BE2C (cell line): ENCODE measurements at regions not wholly inside any gene's neighbourhood (a gene's known extent, or its start where the extent isn't known, plus 50 kb on each side); places are given as distances from the start of the nearest gene placed in this dataset.

Experiments used
- DNase-seq: peaks from one replicate; pipeline ENCODE4 v3.0.0-alpha.2; 2020
- H3K27me3 ChIP-seq: fragments of 250-450 bp; sonication (Bioruptor Pico); 2 replicates; pipeline ENCODE4 v1.5.1; 2020; ENCODE audit warnings: mild to moderate bottlenecking
- H3K36me3 ChIP-seq: fragments of 250-450 bp; sonication (Bioruptor Pico); 2 replicates; pipeline ENCODE4 v1.5.1; 2020; ENCODE audit warnings: mild to moderate bottlenecking
- H3K4me1 ChIP-seq: fragments of 250-450 bp; sonication (Bioruptor Pico); 2 replicates; pipeline ENCODE4 v1.5.1; 2020
- H3K4me3 ChIP-seq: 2 replicates; pipeline ENCODE4 v1.5.1; 2011; ENCODE audit warnings: low read depth, low read length
- H3K9me3 ChIP-seq: fragments of 250-450 bp; sonication (Bioruptor Pico); 2 replicates; pipeline ENCODE4 v1.5.1; 2020
- TF ChIP-seq, protein P1 (sequence below): IDR thresholded peaks from 2 replicates; pipeline ENCODE4 v1.5.1; 2012; ENCODE audit warnings: mild to moderate bottlenecking, low read depth, low read length

DNA sequence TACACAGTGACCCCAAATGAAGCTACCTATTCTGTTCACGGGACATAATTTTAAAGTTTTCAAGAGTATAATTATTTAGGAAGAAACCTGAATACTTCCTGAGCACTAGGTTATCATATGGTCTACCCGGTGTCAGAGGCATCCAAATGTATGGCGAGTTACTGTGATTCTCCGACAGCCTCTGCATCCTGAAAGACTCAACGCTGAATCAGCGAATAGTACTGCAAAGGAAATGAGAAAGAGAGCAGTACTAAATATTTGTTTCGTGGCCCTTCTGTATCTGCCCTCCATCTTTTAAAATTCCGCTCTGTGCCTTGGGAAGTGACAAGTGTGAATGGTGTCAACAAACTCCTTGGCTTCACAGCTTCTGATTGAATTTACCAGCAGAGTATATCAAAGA is 358.0 kb upstream of the ZEB2 start:
- H3K36me3 ChIP-seq: no peaks in the 10 kb centered on the region
- H3K9me3 ChIP-seq: no peaks in the 10 kb centered on the region
- DNase-seq: no peak
- H3K27me3 ChIP-seq: no peaks in the 10 kb centered on the region
- no peaks in the 10 kb centered on the region for H3K4me1 ChIP-seq
- TF ChIP-seq, protein P1, sequence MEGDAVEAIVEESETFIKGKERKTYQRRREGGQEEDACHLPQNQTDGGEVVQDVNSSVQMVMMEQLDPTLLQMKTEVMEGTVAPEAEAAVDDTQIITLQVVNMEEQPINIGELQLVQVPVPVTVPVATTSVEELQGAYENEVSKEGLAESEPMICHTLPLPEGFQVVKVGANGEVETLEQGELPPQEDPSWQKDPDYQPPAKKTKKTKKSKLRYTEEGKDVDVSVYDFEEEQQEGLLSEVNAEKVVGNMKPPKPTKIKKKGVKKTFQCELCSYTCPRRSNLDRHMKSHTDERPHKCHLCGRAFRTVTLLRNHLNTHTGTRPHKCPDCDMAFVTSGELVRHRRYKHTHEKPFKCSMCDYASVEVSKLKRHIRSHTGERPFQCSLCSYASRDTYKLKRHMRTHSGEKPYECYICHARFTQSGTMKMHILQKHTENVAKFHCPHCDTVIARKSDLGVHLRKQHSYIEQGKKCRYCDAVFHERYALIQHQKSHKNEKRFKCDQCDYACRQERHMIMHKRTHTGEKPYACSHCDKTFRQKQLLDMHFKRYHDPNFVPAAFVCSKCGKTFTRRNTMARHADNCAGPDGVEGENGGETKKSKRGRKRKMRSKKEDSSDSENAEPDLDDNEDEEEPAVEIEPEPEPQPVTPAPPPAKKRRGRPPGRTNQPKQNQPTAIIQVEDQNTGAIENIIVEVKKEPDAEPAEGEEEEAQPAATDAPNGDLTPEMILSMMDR: no peak
- no peak overlapping the region for H3K4me3 ChIP-seq

GRCh38 chr2:144876013-144876412 is 356.1 kb upstream of the ZEB2 start:
- no peaks in the 10 kb centered on the region for H3K36me3 ChIP-seq
- TF ChIP-seq, protein P1: no peak
- H3K27me3 ChIP-seq: no peaks in the 10 kb centered on the region
- no peak overlapping the region for H3K4me3 ChIP-seq
- H3K9me3 ChIP-seq: no peaks in the 10 kb centered on the region
- H3K4me1 ChIP-seq: no peaks in the 10 kb centered on the region
- DNase-seq: no peak

DNA sequence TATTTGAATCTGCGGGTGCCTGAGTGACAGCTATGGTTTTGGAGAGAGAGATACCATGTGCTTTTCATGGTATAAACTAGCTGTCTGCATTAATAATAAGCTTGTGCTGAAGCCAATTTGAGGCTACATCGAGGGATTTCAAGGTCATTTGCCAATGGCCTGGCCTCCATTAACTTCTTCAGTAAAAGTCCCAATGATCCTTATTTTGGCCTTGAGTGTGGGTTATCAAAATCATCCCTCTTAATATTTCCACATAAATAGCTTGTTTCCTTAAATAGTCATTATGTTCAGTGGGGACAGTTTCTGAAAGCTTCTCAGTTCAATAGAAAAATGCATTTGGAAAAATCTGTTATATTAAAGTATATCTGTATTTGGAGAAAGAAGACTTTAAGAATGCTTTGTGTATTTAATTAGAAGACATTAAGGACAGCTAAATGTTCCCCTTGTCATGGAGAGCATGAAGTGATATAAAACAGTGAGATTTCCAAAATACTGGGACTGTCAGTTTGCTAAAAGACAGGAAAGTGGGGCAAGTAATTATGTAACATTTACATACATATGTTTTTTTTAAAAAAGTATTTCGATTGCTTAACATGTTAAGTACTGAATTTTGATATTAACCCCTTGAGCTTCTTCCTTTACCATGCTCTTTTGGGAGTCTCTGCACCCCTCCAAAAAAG is 355.5 kb upstream of the ZEB2 start:
- DNase-seq: no peak
- Histone ChIP-seq H3K27me3 (no peaks in the 10 kb centered on the region), H3K36me3 (no peaks in the 10 kb centered on the region), H3K4me1 (no peaks in the 10 kb centered on the region), H3K9me3 (no peaks in the 10 kb centered on the region), H3K4me3 (no peak overlapping the region)
- TF ChIP-seq, protein P1: no peak

- Histone ChIP-seq H3K9me3 (no peaks in the 10 kb centered on the region), H3K27me3 (no peaks in the 10 kb centered on the region), H3K4me1 (no peaks in the 10 kb centered on the region), H3K36me3 (no peaks in the 10 kb centered on the region), H3K4me3 (no peak overlapping the region)
- TF ChIP-seq, protein P1: no peak
- no peak for DNase-seq
Measured at GRCh38 chr2:144865670-144866069, 345.8 kb upstream of the ZEB2 start.

DNA sequence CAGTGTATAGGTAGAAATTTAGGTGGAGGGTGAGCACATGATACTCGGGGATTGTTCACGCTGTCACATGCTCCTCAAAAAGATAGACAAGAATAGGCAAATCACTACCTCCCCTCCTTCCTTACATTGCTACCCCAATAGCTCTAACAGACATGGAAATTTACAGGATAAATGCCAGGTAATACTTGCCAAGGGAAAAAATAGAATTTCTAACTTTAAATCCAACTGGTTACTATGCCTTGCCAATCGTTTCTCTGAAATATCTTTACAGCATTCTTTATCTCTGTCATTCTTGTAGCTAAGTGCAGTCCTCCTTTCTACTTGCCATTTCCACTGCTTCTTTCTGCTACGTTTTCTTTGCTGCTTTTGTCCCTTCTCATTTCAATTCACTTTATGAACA is 339.8 kb upstream of the ZEB2 start:
- Histone ChIP-seq H3K36me3 (no peaks in the 10 kb centered on the region), H3K9me3 (no peaks in the 10 kb centered on the region), H3K4me1 (no peaks in the 10 kb centered on the region), H3K4me3 (no peak overlapping the region), H3K27me3 (no peaks in the 10 kb centered on the region)
- DNase-seq: no peak
- TF ChIP-seq, protein P1: no peak

GRCh38 chr2:144858211-144858610 is 338.3 kb upstream of the ZEB2 start:
- Histone ChIP-seq H3K36me3 (no peaks in the 10 kb centered on the region), H3K4me3 (no peak overlapping the region), H3K4me1 (no peaks in the 10 kb centered on the region), H3K9me3 (no peaks in the 10 kb centered on the region), H3K27me3 (no peaks in the 10 kb centered on the region)
- DNase-seq: no peak
- TF ChIP-seq, protein P1: no peak
